Keratinocyte (primary cell): ENCODE measurements at regions not wholly inside any gene's neighbourhood (a gene's known extent, or its start where the extent isn't known, plus 50 kb on each side); places are given as distances from the start of the nearest gene placed in this dataset.

Experiments used
- DNase-seq: peaks from one replicate; pipeline ENCODE4 v3.0.0-alpha.2; 2011; ENCODE audit warnings: low read depth, missing footprints, low spot score
- FAIRE-seq: peaks from 2 replicates; lab custom pipeline; 2011; peaks lifted over from hg19 to GRCh38; lab: Jason Lieb, UNC
- H2AFZ ChIP-seq: 2 replicates; pipeline ENCODE4 v1.6.0; 2012; ENCODE audit warnings: low read length, control low read depth, inconsistent platforms; ENCODE audit not compliant: control insufficient read depth
- H3K27ac ChIP-seq: 2 replicates; pipeline ENCODE4 v1.5.1; 2011; ENCODE audit warnings: low read length; ENCODE audit not compliant: control insufficient read depth, insufficient read depth
- H3K27me3 ChIP-seq: 3 replicates; pipeline ENCODE4 v1.6.0; 2011; ENCODE audit warnings: low read length; ENCODE audit not compliant: control insufficient read depth, insufficient read depth; ENCODE audit errors: extremely low read depth
- H3K36me3 ChIP-seq, 2 experiments: 2 replicates in 1 of 2; 3 replicates in 1 of 2; pipeline ENCODE4 v1.5.1; 2011; ENCODE audit warnings: low read length in 2 of 2, mild to moderate bottlenecking in 1 of 2; ENCODE audit not compliant: control insufficient read depth in 2 of 2, insufficient read depth in 2 of 2; ENCODE audit errors: extremely low read depth in 1 of 2
- H3K4me1 ChIP-seq: 3 replicates; pipeline ENCODE4 v1.5.1; 2011; ENCODE audit warnings: low read length; ENCODE audit not compliant: control insufficient read depth, insufficient read depth; ENCODE audit errors: extremely low read depth
- H3K4me2 ChIP-seq: 3 replicates; pipeline ENCODE4 v1.6.0; 2011; ENCODE audit warnings: low read depth, low read length; ENCODE audit not compliant: control insufficient read depth, insufficient read depth; ENCODE audit errors: extremely low read depth
- H3K4me3 ChIP-seq, 3 experiments: fragments of 200-600 bp in 1 of 3; sonication (generic) in 1 of 3; 2 replicates in 2 of 3; 3 replicates in 1 of 3; pipeline ENCODE4 v1.5.1; 2011 to 2016; ENCODE audit warnings: low read length in 3 of 3, mild to moderate bottlenecking in 3 of 3, control low read depth in 2 of 3, inconsistent platforms in 1 of 3, low read depth in 1 of 3, mixed read lengths in 1 of 3, mixed run types in 1 of 3, moderate library complexity in 1 of 3; ENCODE audit not compliant: control insufficient read depth in 2 of 3, insufficient read depth in 2 of 3; ENCODE audit errors: extremely low read depth in 1 of 3
- H3K79me2 ChIP-seq: 2 replicates; pipeline ENCODE4 v1.6.0; 2012; ENCODE audit warnings: low read length; ENCODE audit not compliant: control insufficient read depth, insufficient read depth
- H3K9ac ChIP-seq: 3 replicates; pipeline ENCODE4 v1.6.0; 2011; ENCODE audit warnings: low read length; ENCODE audit not compliant: control insufficient read depth, insufficient read depth; ENCODE audit errors: extremely low read depth
- H3K9me1 ChIP-seq: 3 replicates; pipeline ENCODE4 v1.6.0; 2011; ENCODE audit warnings: low read length; ENCODE audit not compliant: control insufficient read depth, insufficient read depth; ENCODE audit errors: extremely low read depth
- H3K9me3 ChIP-seq: 2 replicates; pipeline ENCODE4 v1.5.1; 2012; ENCODE audit warnings: low read depth, low read length; ENCODE audit not compliant: control insufficient read depth
- H4K20me1 ChIP-seq: 3 replicates; pipeline ENCODE4 v1.6.0; 2011; ENCODE audit warnings: low read length; ENCODE audit not compliant: control insufficient read depth, insufficient read depth; ENCODE audit errors: extremely low read depth
- EZH2 ChIP-seq: IDR thresholded peaks from one replicate; pipeline ENCODE4 v1.6.1; 2012; ENCODE audit warnings: inconsistent platforms, mild to moderate bottlenecking, low read length, moderate library complexity
- dilution Hi-C: fragments of 300-500 bp; cut with MboI; formaldehyde crosslinking; loops from one replicate; pipeline ENCODE4 v1.7.0; 2020; ENCODE audit warnings: low sequenced_read_pairs; ENCODE audit not compliant: extremely low pct_ligation_motif_present
- TF ChIP-seq, protein P1 (sequence below), 3 experiments: IDR thresholded peaks in 1 of 3; conservative IDR thresholded peaks in 1 of 3; optimal IDR thresholded peaks in 1 of 3; 2 replicates in 2 of 3; 3 replicates in 1 of 3; pipeline versions ENCODE3 to v1.5.1; 2011; ENCODE audit warnings: low read length in 3 of 3, mild to moderate bottlenecking in 3 of 3, moderate library complexity in 2 of 3, control low read depth in 1 of 3, inconsistent platforms in 1 of 3; ENCODE audit not compliant: insufficient read depth in 2 of 3; ENCODE audit errors: extremely low read depth in 1 of 3

DNA sequence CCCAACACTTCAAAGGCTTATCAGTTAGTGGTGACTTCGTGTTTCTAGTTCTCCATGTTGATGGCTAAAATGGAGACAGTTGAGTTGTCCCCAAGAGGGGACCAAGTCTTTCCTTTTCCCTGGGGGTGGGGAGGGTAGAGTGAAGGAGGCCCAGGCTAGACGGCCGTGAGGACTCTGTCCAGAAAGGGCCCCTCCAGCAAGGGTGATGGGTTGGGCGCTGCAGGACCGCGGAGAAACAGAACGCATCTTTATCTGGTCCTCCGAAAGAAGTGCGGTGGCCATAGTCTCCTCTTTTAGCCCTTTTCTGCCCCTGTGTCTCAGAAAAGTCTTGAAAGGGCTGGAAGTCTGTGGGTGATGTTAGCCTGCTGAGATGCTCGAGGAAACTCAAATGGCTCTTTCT, 153.2 kb downstream of the GLI2 start:
- dilution Hi-C loops, result no loop called here
- Histone ChIP-seq H3K9me1 (no peaks in the 10 kb centered on the region), H3K27ac (no peak overlapping the region), H2AFZ (no peak overlapping the region), H3K4me2 (no peak overlapping the region), H3K79me2 (no peaks in the 10 kb centered on the region), H3K27me3 (peaks cover 12% of the 10 kb centered on the region), H3K36me3 (no peaks in the 10 kb centered on the region), H3K9ac (no peak overlapping the region), H3K4me3 (no peak overlapping the region), H3K4me1 (no peaks in the 10 kb centered on the region), H3K9me3 (no peaks in the 10 kb centered on the region), H4K20me1 (no peaks in the 10 kb centered on the region)
- no peak for DNase-seq
- no peak for TF ChIP-seq EZH2
- TF ChIP-seq, protein P1, sequence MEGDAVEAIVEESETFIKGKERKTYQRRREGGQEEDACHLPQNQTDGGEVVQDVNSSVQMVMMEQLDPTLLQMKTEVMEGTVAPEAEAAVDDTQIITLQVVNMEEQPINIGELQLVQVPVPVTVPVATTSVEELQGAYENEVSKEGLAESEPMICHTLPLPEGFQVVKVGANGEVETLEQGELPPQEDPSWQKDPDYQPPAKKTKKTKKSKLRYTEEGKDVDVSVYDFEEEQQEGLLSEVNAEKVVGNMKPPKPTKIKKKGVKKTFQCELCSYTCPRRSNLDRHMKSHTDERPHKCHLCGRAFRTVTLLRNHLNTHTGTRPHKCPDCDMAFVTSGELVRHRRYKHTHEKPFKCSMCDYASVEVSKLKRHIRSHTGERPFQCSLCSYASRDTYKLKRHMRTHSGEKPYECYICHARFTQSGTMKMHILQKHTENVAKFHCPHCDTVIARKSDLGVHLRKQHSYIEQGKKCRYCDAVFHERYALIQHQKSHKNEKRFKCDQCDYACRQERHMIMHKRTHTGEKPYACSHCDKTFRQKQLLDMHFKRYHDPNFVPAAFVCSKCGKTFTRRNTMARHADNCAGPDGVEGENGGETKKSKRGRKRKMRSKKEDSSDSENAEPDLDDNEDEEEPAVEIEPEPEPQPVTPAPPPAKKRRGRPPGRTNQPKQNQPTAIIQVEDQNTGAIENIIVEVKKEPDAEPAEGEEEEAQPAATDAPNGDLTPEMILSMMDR (optimal IDR thresholded peaks at IDR 0.05 in 1 of 3, IDR thresholded peaks at IDR 0.05 in 1 of 3, conservative IDR thresholded peaks at IDR 0.05 in 1 of 3; ENCODE audit: extremely low read depth in 1 of 3, insufficient read depth in 2 of 3, low read length in 3 of 3), result no peak
- FAIRE-seq, result no peak

DNA sequence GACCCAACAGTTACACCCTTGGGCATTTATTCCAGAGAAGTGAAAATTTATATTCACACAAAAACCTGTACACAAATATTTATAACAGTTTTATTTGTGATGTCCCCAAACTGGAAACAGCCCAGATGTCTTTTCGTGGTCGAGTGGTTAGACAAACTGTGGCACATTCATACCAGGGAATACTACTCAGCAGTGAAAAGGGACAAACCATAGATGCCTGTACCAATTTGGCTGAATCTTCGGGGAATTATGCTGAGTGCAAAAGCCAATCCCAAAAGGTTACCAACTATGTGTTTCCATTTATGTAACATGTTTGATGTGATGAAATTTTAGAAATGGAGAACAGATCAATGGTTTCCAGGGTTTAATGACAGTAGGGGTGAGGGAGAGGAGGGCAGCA, 154.3 kb downstream of the GLI2 start:
- Histone ChIP-seq H3K4me1 (no peaks in the 10 kb centered on the region), H3K9ac (no peak overlapping the region), H3K36me3 (no peaks in the 10 kb centered on the region), H3K4me2 (no peak overlapping the region), H2AFZ (no peak overlapping the region), H3K79me2 (no peaks in the 10 kb centered on the region), H3K4me3 (no peak overlapping the region), H3K27ac (no peak overlapping the region), H4K20me1 (no peaks in the 10 kb centered on the region), H3K27me3 (peaks cover 12% of the 10 kb centered on the region), H3K9me1 (no peaks in the 10 kb centered on the region), H3K9me3 (no peaks in the 10 kb centered on the region)
- DNase-seq (no peak), FAIRE-seq (no peak)
- TF ChIP-seq, protein P1 (optimal IDR thresholded peaks at IDR 0.05 in 1 of 3, IDR thresholded peaks at IDR 0.05 in 1 of 3, conservative IDR thresholded peaks at IDR 0.05 in 1 of 3; ENCODE audit: extremely low read depth in 1 of 3, insufficient read depth in 2 of 3, low read length in 3 of 3), result no peak
- TF ChIP-seq EZH2, result no peak
- dilution Hi-C loops, result no loop called here
